Heart right ventricle (tissue), 16 donors: ENCODE measurements at regions not wholly inside any gene's neighbourhood (a gene's known extent, or its start where the extent isn't known, plus 50 kb on each side); places are given as distances from the start of the nearest gene placed in this dataset.

Experiments used
- ATAC-seq, 8 donors: fragments of 200-7000 bp; cut with Tn5 transposase; one replicate each; pipeline ENCODE4 v1.9.1; 2020; ENCODE audit warnings: mild to moderate bottlenecking in 8 of 8, moderate library complexity in 8 of 8, moderate number of reproducible peaks in 1 of 8
- DNase-seq, 2 donors: peaks; one replicate each; pipeline ENCODE4 v3.0.0-alpha.2; 2020
- H3K27ac ChIP-seq, 10 donors: fragments of 200-600 bp; sonication (generic) in 2 of 10; one replicate each; pipeline versions ENCODE4 v1.5.0 to v1.8.0; 2020 to 2022; ENCODE audit warnings: mild to moderate bottlenecking in 3 of 10
- H3K27me3 ChIP-seq, 7 donors: fragments of 200-600 bp; one replicate each; pipeline ENCODE4 v1.8.0; 2021 to 2022; ENCODE audit warnings: mild to moderate bottlenecking in 2 of 7
- H3K36me3 ChIP-seq, 9 donors: fragments of 200-600 bp; sonication (generic) in 1 of 9; one replicate each; pipeline versions ENCODE4 v1.5.0 to v1.8.0; 2020 to 2022; ENCODE audit warnings: mild to moderate bottlenecking in 2 of 9
- H3K4me1 ChIP-seq, 9 donors: fragments of 200-600 bp; sonication (generic) in 1 of 9; one replicate each; pipeline versions ENCODE4 v1.5.0 to v1.8.0; 2020 to 2022; ENCODE audit warnings: mild to moderate bottlenecking in 4 of 9
- H3K4me3 ChIP-seq, 10 donors: fragments of 200-600 bp; sonication (generic) in 2 of 10; one replicate each; pipeline versions ENCODE4 v1.5.0 to v1.8.0; 2020 to 2022; ENCODE audit warnings: mild to moderate bottlenecking in 7 of 10, moderate library complexity in 2 of 10
- H3K9me3 ChIP-seq, 11 donors: fragments of 200-600 bp in 10 of 11; sonication (generic) in 2 of 11; one replicate each; pipeline versions ENCODE4 v1.5.0 to v1.8.0; 2013 to 2022; ENCODE audit warnings: mild to moderate bottlenecking in 2 of 11, control low read depth in 1 of 11, moderate library complexity in 1 of 11
- CTCF ChIP-seq, 9 donors: fragments of 200-600 bp; sonication (generic) in 2 of 9; IDR thresholded peaks; one replicate each; pipeline versions ENCODE4 v1.5.0 to v1.8.0; 2021 to 2022; ENCODE audit warnings: antibody characterized with exemption in 9 of 9, mild to moderate bottlenecking in 5 of 9, moderate library complexity in 1 of 9
- WGBS, 2 donors: extraction: QIAGEN DNeasy Blood & Tissue Kit; methylation state at CpG; one replicate each; pipeline ENCODE4 v1.1.7; 2013; ENCODE audit warnings: inconsistent platforms in 1 of 2; 5-methylcytosine and 5-hydroxymethylcytosine counted together
- intact Hi-C, 10 donors: fragments of 100-400 bp; cut with DNase I; formaldehyde crosslinking; loops; one replicate each; pipeline versions ENCODE4 v1.11.1 to v1.14.2; 2022
- donor health status: Arrhythmogenic right ventricular cardiomyopathy.
- donor health status: ischemic (EF 13 %, LVEDD 7.1; RV severe dilation, severe dysfunction).
- donor health status: healthy with polysubstance abuse.
- donor health status: DM: no; HTN: yes; CAD: no.
- donor health status: DM: no; HTN: no; CAD: no.
- donor health status: ischemic (EF 25% LVEDD 6.9; RV normal size, moderate dysfunction).
- donor health status: ischemic (EF 25% LVEDD 5.7; RV mildly dilated, moderate dysfunction).
- donor health status: healthy.
- donor health status: DM: yes; HTN: yes; CAD: no.
- donor health status: Ischemic cardiomyopathy.
- donor health status: ischemic (EF 35%, LVEDD 5.7; RV mildly dilated, moderate dysfunction).
- donor health status: nonischemic (EF 11% LVEDD 7.7; RV severe dilation, severe dysfunction).
- donor health status: DM: yes; HTN: yes; CAD: no.
- donor health status: PGD.
- donor health status: ischemic (EF 29% LVEDD 5.4; RV normal size, mild dysfunction).
- donor health status: nonischemic (EF 23%, LVEDD 6.1; RV moderate dilation, normal function).

- H3K27ac ChIP-seq, result no peak overlapping the region
- H3K36me3 ChIP-seq, result no peaks in the 10 kb centered on the region
- H3K9me3 ChIP-seq, result peaks cover 0 to 12% (median 0%) of the 10 kb centered on the region in 11 donors
- H3K4me3 ChIP-seq, result no peak overlapping the region
- no peak for DNase-seq
- H3K4me1 ChIP-seq, result peaks cover 0 to 12% (median 0%) of the 10 kb centered on the region in 9 donors
- no peak for TF ChIP-seq CTCF (IDR thresholded peaks at IDR 0.05)
- WGBS, 2 donors, result 35% methylated on average over 3 of the region's 3 CpGs
- no peaks in the 10 kb centered on the region for H3K27me3 ChIP-seq
- ATAC-seq, result peak in 2 of 8 donors; percentile 24 to 56
- intact Hi-C loops, result no loop called here
Observed at GRCh38 chr7:80324032-80324431, 187.8 kb downstream of the GNAT3 start.

DNA sequence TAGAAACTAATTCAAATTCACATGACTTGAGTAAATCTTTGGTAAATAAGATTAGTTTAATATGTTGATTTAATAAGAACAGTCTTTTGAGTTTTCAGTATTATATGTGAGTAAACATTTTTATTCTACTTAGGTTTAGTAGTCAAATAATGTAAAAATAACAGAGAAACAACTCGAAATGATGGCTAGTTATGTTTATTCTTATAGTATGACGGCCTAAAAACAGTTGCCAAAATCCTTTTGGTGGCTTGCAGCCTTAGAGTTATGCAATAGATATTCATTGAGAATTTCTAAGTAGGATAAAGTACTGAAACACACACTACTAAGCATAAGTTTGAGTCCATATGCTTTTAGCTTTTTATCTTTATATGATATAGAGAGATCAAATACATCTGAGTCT lies 184.8 kb downstream of the GNAI1 start:
- no peak for TF ChIP-seq CTCF (IDR thresholded peaks at IDR 0.05)
- Histone ChIP-seq H3K36me3 (no peaks in the 10 kb centered on the region), H3K4me1 (peaks cover 0 to 6% (median 0%) of the 10 kb centered on the region in 9 donors), H3K4me3 (no peak overlapping the region), H3K27me3 (no peaks in the 10 kb centered on the region), H3K27ac (no peak overlapping the region), H3K9me3 (no peaks in the 10 kb centered on the region)
- ATAC-seq (no peak), DNase-seq (no peak)
- intact Hi-C loops, result loop anchor here in 1 of 10 donors (2.0 kb wide), 1 partner anchor 19 kb away; no protein-coding TSS in a partner anchor
- WGBS, 2 donors, result 88 to 89% methylated on average over 2 of the region's 2 CpGs

DNA sequence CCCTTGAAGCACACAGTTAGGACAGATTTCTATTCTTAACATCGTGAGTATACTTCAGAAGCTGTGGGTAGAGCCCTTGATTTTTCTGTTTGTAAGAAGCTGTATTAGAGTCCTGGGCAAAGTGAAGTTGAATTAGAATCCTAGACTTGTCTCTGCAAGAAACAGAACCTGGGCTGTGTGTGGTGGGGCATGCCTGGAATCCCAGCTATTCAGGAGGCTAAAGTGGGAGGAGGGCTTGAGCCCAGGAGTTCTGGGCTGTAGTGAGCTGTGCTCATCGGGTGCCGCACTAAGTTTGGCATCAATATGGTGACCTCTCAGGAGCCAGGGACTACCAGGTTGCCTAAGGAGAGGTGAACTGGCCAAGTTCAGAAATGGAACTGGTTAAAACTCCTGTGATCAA lies 183.4 kb downstream of the GNAI1 start:
- DNase-seq (no peak), ATAC-seq (no peak)
- no peaks in the 10 kb centered on the region for H3K4me1 ChIP-seq
- no peaks in the 10 kb centered on the region for H3K27me3 ChIP-seq
- no peak overlapping the region for H3K27ac ChIP-seq
- H3K4me3 ChIP-seq, result no peak overlapping the region
- no peak for TF ChIP-seq CTCF (IDR thresholded peaks at IDR 0.05)
- H3K9me3 ChIP-seq, result no peaks in the 10 kb centered on the region
- WGBS, 2 donors, result 82 to 86% methylated on average over 3 of the region's 3 CpGs
- intact Hi-C loops, result loop anchor here in 1 of 10 donors (2.0 kb wide), 1 partner anchor 21 kb away; no protein-coding TSS in a partner anchor
- no peaks in the 10 kb centered on the region for H3K36me3 ChIP-seq

- WGBS, 2 donors, result 94 to 95% methylated on average over 2 of the region's 2 CpGs
- Histone ChIP-seq H3K4me3 (no peak overlapping the region), H3K27me3 (no peaks in the 10 kb centered on the region), H3K36me3 (no peaks in the 10 kb centered on the region), H3K9me3 (no peaks in the 10 kb centered on the region), H3K27ac (no peak overlapping the region), H3K4me1 (peaks cover 0 to 8% (median 4%) of the 10 kb centered on the region in 9 donors)
- intact Hi-C loops, result no loop called here
- no peak for TF ChIP-seq CTCF (IDR thresholded peaks at IDR 0.05)
- ATAC-seq (no peak), DNase-seq (no peak)
Observed at GRCh38 chr7:80316811-80317210, 182.2 kb downstream of the GNAI1 start.
